ENCODE measurements at regions not wholly inside any gene's neighbourhood (a gene's known extent, or its start where the extent isn't known, plus 50 kb on each side); places are given as distances from the start of the nearest gene placed in this dataset.

GRCh38 chr22:49620666-49621065 lies 207.0 kb downstream of the BRD1 start:
- DNase-seq: no peak

- no peak for DNase-seq
These were observed 207.6 kb downstream of the BRD1 start for GRCh38 chr22:49620003-49620556.

- DNase-seq: no peak
These were observed 208.4 kb downstream of the BRD1 start for GRCh38 chr22:49619301-49619700.

- no peak for DNase-seq
These were observed 209.1 kb downstream of the BRD1 start for GRCh38 chr22:49618677-49618953.

GRCh38 chr22:49617866-49618676 lies 209.6 kb downstream of the BRD1 start:
- DNase-seq: no peak

GRCh38 chr22:49617264-49617663 lies 210.4 kb downstream of the BRD1 start:
- no peak for DNase-seq

- DNase-seq: no peak
These were observed 211.1 kb downstream of the BRD1 start for GRCh38 chr22:49616356-49617231.

- no peak for DNase-seq
These were observed 212.4 kb downstream of the BRD1 start for GRCh38 chr22:49614966-49615965.

- DNase-seq: no peak
These were observed 214.0 kb downstream of the BRD1 start for GRCh38 chr22:49613511-49614270.

- DNase-seq: no peak
These were observed 214.6 kb downstream of the BRD1 start for GRCh38 chr22:49613108-49613507.

- no peak for DNase-seq
These were observed 218.3 kb downstream of the BRD1 start for GRCh38 chr22:49609207-49609876.

GRCh38 chr22:49608660-49609059 lies 219.0 kb downstream of the BRD1 start:
- DNase-seq: no peak

GRCh38 chr22:49608228-49608627 lies 219.4 kb downstream of the BRD1 start:
- DNase-seq: no peak

GRCh38 chr22:49607821-49608220 lies 219.9 kb downstream of the BRD1 start:
- DNase-seq: no peak

GRCh38 chr22:49606562-49607290 lies 220.9 kb downstream of the BRD1 start:
- DNase-seq: no peak

- DNase-seq: no peak
These were observed 222.9 kb downstream of the BRD1 start for GRCh38 chr22:49604732-49605302.

- DNase-seq: no peak
These were observed 224.7 kb downstream of the BRD1 start for GRCh38 chr22:49603016-49603415.

- no peak for DNase-seq
These were observed 225.2 kb downstream of the BRD1 start for GRCh38 chr22:49602481-49602880.

- no peak for DNase-seq
These were observed 225.9 kb downstream of the BRD1 start for GRCh38 chr22:49601614-49602321.
